GM18858 (cell line): ENCODE measurements at regions not wholly inside any gene's neighbourhood (a gene's known extent, or its start where the extent isn't known, plus 50 kb on each side); places are given as distances from the start of the nearest gene placed in this dataset.

Experiments used
- ATAC-seq: cut with Tn5 transposase; IDR thresholded peaks from one replicate; pipeline ENCODE4 v1.9.1; 2021; ENCODE audit not compliant: unreplicated experiment

DNA sequence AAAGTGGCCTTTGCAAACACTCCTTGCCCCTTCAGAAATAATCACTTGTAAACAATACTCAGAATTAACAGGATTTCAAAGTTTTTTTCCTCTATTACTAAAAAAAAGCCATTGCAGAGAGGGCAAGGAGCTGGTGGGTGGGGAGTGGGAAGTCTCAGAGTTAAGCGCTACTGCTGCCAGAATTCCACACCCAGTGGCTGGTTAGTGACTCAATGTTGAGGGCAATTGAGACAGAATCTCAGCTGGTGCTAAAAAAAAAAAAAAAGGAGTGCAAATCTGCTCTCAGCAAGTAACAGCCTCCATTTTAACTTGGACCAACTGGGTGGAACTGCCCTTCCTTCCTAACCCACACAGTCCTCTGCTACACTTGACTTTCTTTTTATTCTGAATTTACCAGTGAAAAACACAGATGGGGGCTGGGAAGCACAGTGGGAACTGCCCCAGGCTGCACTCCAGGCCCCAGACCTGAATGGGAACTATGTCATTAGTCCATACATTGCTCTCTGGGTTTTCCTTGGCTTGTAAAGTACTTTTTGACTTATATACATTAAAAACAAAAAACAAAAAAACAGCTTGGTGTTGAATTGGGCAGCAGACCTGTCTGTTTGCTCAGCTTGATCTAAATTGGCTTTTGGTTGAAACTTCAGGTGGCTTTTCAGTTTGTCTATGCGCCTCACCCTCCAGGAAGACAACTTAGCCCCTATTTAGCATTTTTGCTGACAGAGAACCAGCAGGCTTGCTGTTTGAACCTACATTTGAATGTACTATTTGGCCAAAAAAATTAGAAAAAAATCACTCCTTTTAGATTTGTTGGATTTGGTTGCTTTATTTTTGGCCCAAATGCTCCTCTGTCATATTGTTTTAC is 357.8 kb upstream of the TBL1XR1 start:
- no peak for ATAC-seq

DNA sequence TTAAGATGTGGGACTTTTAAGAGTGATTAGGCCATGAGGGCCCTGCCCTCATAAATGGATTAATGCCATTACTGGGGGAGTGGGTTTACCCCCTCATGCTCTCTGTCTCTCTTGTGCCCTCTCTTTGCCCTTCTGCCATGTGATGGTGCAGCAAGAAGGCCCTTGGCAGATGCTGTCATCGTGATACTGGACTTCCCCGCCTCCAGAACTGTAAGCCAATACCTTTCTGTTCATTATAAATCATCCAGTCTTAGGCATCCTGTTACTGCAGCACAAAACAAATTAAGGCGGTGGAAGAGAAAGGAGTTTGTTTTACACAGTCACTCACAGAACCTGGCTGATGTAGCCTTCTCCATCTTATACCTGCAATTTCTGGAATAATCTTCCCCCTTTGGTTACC is 360.3 kb upstream of the TBL1XR1 start:
- no peak for ATAC-seq

DNA sequence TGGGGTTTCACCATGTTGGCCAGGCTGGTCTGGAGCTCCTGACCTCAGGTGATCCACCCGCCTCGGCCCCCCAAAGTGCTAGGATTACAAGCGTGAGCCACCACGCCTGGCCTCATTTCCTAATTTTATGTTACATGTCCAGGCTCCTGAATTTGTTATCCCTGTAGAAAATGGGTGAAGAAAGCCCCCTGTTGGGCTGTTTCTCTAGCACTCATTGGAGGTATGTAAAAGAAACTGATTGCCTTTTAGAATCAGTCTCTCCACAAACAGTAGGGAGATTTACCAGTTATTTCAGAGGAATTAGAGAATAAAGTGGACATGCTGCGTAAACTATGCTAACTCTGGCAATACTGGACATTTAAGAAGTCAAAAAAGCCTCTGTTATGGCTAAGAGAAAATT is 364.1 kb upstream of the TBL1XR1 start:
- ATAC-seq = no peak

DNA sequence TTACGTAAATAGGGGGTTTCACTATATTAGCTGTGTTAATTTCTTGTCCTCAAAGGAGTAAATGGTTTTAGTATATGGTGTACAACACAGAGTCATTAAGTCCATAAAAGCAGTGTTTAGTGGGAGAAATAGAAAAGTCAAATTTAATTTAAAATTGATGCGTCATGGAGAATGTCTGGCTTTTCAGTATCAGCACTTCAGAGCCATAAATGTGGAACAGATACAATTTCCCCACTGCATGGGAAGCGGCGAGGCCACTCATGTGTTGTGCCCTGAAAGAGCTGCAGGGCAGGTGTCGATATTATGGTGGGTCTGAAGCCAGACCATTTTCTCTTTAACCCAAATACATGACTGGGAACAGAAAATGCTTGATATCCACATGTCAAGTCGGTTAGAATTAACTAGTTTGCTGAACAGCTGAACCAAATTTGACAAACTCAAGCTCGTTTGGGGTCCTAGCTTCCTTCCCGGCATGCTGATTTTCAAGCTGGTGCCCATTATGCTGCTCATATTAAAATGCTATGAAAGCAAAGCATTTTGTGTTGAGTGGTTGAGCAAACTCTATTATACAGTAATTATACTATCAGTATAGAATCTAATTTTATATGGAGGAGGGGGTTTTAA is 364.6 kb upstream of the TBL1XR1 start:
- ATAC-seq = no peak

DNA sequence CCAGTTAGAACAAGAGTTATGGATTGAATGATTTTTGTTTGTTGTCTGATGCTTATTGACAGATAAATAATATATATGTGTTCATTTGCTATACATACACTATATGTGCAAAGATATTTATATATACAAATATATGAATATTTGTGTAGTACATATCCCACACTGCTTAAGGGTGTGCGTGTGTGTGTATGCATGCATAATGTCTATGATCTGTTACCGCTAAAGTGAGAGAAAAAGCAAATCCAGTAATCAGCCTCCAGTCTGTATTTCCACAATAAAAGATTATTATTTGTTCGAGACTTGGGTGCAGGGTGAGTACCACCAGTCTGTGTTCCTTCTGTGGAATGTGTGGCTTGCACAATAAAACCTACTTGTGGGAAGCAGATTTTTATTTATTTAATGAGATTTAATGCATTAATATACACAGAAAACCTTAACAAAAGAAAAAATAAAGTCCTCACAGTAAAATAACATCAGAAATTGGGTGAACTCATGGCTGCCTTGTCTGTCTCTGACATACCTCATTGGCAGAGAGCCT is 366.0 kb upstream of the TBL1XR1 start:
- no peak for ATAC-seq

DNA sequence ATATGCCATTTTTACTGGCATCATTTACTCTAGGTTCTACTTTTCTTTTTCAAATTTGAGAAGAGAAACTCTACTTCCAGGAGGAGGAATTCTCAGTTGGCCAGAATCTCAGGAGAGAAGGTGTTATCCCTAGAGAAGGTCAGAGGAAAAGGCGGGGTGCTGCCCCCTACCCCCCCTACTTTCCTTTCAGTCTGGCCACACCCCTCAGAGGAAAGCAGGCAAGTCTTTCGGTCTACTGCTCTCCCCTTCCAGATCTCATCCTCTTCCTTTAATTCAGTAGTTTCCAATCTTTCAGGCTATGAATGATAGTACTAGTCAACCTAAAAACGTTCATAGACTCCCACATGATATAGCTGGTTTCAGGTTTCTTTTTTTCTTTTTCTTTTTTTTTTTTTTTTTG is 366.5 kb upstream of the TBL1XR1 start:
- no peak for ATAC-seq

DNA sequence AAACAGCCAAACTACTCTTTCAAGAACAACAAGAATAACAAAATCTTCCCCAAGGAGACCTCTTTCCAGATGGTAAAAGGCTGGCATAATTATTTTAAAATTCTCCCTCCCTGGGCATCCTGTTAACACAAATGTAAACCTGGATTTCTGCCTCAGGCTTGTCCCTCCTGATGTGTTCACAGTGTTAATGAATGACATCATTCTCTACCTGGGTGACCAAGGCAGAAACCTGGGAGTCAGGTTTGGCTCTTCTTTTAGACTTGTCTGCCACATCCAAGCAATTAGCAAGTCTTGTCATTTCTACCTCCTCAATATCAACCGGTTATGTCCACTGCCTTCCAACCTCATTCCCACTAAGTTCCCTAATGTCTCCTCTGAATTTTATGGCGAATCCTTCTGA is 368.7 kb upstream of the TBL1XR1 start:
- no peak for ATAC-seq

DNA sequence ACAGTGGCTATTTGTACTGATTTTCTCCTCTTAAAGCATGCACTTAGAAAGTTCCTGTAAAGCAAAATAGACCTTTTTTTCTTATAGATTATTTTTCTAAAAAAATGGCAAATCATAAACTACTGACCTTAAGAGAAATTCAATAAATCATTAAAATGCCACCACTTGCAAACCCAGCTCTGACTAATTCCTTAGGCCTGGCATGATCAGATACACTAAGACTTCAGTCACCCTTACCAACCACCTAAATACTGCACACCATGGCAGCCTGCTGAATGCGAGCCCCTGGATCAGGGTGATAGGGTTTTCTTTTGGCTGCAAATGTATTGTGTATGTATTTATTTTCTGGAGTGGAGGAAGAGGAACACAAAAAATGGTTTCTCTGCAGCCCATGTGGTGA is 370.6 kb upstream of the TBL1XR1 start:
- no peak for ATAC-seq

DNA sequence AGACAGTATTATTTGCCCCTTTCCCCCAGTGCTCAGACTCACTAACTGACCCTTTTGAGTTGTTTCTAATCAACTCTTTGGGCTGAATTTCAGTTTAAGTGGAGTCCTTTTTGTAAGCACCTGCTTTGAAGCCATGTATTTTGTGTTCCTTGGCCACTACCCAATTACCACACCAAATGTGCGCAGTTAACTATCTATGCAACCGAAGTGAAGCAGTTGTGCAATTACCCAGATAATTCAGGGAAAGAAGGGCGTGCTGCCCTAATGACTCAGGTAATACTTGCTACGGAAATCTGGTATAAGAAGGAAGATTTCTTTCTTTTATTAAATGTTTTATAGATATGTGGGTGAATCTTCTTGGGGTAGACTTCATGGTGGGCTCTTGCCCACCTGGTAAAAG is 371.9 kb upstream of the TBL1XR1 start:
- no peak for ATAC-seq

DNA sequence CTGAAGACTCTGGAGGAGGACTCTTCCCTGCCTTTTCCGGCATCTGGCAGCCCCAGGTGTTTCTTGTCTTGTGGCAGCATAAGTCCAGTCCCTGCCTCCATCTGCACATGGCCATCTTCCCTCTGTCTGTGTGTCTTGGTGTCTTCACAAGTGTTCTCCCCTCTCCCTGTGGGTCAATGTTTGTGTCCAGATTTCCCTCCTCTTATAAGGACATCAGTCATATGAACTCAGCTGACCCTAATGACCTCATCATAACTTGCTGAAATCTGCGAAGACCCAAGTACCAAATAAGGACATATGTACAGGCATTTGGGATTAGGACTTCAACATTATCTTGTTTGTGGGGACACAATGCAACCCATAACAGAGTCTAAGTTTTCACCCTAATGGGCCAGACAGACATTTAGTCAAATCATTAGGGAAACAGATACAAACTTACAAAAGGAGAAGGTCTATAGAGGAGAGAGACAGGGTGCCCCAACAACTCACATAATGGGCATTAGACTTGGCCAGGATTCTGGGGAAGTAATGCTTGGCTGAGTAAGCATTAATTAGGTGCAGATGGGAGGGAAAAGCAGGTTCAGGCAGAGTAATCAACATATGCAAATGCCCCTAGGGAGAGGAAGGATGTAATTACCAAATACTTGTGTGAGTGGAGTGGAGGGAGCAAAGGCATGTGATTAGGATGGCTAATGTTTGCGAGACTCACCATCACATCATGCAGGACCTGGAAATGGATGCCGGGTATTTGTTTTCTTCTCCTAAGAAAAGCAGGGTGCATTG is 372.8 kb upstream of the TBL1XR1 start:
- ATAC-seq = no peak

DNA sequence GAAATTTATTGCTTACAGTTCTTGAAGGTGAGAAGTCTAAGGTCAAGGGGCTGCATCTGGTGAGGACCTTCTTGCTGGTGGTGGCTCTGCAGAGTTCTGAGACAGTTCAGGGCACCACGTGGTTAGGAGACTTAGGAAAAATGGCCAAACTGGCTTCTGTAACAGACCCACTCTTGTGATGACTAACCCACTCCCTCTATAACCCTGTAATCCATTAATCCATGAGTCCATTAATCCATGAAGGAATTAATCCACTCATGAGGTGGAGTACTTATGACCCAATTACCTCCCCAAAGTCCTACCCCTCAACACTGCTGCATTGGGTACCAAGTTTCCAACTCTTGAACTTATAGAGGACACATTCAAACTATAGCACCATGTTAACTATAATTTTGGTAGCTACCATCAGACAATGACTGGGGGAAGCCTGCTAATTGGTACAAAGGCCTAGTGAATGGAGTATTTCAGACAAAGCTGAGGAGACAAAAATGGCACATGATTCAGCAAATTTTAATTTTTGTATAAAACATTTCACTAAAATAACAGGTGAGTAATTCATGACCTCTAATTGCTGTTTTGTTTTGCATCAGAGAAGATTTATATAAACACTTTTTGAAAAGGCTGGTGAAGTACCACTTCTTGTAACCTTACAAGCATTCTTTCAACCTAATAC is 374.1 kb upstream of the TBL1XR1 start:
- no peak for ATAC-seq

DNA sequence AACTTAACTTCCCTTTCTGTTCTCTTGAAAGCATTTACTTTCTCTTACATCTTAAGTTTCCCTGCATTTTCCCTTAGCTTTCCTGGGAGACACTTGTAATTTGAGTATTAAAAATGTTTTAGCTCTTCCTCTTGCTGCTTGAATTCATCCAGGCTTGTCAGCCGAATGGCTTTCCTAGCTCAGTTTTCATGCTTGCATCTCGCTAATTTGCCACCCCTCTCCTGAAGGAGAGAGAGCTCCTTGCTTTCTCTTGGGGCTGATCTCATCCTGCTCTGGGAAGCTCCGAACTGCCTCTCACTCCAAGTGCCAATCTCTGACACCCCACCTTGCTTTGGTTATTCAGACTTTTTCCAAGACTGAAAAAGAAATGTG is 374.6 kb upstream of the TBL1XR1 start:
- ATAC-seq = no peak

DNA sequence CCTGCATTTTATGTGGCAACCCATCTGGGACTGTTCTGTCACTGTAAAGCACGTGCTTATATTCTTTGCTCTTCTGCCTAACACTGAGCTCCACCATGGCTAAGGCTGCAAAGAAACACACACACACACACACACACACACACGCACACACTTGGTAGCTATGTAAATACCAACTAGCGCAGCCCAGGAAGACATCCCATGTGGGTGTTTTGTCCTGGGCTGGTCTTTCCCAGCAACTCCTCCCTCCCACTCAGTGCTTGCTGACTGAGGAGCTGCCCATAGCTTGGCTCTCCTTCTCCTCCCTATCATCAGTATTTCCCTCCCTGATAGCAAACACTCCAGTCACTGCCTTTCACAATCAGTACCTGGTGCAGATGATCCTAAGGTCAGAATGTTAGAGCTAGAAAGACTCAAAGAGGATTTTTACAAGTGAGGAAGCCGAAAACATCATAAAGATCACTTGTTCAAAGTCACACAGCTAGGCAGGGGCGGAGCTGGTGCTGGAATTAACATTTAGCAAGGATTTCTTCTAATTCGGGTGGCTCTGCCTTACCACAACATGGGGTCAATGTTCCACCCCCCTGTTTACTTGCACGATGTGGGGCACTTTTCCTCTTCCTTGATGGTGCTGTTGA is 377.1 kb upstream of the TBL1XR1 start:
- ATAC-seq = no peak

DNA sequence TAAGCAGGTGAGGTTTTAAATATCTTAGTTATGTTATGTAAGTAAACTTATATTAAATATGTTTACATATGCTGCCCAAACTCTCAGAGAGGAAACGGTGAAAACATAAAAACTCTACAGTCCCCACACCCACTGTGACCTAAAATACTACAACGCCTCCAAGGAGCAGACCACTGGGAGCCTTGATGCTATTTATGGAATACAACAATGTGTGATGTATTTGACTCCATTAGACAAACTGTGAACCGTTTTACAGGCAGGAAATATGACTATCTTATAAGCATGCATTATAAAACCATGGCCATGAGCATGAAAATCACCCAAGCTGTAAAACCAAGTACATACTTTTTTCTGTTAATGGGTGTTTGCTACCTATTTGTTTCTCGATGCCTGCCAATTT is 379.5 kb upstream of the TBL1XR1 start:
- no peak for ATAC-seq

DNA sequence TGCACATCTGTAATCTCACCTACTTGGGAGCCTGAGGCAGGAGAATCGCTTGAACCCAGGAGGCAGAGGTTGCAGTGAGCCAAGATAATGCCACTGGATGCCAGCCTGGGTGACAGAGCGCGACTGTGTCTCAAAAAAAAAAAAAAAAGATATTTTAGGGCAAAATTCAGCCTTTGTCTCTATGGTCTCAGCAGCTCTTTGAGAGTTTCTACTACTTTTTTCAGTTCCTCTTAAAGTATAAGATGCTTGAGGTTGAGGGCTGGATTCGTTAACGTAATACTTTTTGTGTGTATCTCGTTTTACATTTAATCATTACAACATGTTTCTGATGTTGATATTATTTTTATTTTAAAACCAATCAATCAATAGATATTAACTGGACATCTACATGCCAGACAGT is 381.2 kb upstream of the TBL1XR1 start:
- ATAC-seq = peak; percentile 85

DNA sequence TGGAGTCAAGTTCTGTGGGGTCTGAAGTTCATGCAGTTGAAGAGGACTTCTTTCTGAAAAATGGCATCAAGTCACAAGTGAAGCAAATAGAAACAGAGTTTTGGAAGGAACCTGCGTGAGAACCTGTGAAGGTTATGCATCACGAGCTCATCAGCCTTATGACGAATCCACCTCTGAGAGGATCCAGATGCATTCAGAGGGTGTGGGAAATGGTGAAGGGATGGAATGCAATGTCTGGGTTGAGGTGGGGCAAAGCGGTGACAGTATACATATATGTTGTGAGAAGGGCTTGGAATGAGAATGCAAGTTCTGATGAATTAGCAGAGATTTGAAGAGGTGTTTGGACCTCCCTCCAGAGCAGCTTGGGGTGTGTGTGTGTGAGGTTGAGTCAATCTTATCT is 382.1 kb upstream of the TBL1XR1 start:
- ATAC-seq = no peak

DNA sequence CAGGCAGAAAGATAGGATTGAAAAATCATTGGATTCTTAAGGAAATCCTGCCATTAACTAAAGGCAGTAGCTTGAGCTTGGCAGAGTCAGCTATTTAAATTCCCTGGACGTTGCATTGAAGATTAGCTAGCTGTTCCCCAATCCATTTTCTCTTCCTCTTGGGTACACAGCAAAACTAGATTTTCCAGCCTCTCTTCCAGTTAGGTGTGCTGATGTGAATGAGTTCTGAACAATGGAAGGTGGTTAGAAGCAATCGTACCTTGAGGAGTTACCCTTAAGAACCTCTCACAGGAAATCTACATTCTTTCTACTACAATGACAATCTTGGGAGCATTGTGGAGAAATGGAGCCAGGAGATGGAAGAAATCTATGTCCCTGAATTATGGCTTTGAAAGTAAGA is 383.2 kb upstream of the TBL1XR1 start:
- no peak for ATAC-seq

DNA sequence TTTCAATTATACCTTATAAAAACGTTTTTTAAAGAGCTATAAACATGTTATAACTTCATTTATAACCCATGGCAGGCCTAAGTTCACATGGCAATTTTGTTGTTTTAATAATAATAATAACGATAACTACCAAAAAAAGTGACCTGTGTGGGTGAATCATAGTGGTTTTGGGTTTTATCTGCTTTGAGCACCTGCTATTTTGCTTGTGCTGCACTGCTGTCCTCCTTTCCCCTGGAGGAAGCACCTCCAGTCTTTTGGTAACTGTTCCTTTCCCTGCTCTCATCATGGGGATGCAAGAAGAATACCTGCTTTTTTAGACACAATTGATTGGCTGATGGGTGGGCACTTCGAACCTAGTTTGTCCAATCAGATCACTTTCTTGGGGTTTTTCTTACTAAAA is 388.0 kb upstream of the TBL1XR1 start:
- no peak for ATAC-seq

DNA sequence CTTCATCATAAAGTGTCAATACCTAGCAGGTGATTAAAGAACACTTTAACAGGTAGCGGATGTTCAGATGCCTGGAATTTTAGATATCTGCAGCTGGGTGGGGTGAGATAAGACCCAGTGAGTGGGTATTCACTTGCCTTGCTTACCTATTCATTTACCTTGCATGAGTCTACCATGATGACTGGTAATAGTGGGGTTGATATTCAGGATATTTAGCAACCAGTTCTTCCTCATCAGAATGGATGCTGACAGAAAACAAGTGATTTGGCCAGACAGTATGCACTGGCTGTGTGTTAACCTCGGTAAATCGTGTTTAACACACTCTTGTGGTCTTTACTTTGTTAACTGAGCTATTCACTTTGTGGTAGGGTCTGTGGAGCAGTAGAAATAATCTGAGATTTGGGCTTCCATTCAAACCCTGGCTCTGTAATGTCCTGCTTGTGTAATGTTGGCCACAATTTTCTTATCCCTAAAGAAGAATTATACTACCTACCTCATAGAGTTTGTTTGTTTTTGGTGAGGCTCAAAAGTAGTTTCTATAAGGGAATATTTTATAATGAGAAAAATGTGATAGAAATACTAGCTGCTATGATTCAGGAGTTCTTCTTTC is 391.9 kb upstream of the TBL1XR1 start:
- no peak for ATAC-seq

DNA sequence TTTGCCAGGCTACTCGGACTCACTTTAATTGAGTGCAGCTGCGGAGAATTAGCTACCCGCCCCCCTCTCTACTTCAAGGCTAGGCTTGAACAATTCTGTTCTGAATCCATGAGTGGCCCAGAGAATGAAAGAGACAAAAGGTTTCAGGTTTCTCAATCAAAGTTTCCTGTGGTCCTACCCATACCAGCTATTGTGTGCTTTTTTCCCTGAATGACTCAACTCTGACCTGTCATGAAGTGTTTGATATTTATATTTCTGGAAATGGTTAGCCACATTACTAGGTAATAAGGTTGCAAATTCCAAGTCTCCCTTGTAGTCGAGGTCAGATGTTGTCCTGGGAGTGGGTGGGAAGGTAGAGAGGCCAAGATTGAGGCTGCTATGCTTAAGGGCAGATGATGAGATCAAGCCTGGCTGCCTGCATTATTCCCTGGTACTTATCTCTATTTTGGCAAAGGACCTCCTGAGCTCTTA is 392.7 kb upstream of the TBL1XR1 start:
- peak; percentile 86 for ATAC-seq
